ENCODE measurements at regions not wholly inside any gene's neighbourhood (a gene's known extent, or its start where the extent isn't known, plus 50 kb on each side); places are given as distances from the start of the nearest gene placed in this dataset.
A peak's percentile ranks its signal among the peaks of the same experiment; 100 is the strongest.
"Not testable (repeated sequence)": the region's sequence is repeated elsewhere in the genome, so short reads cannot be mapped to it uniquely, and the experiment has no call there.

- no peak overlapping the region for H3K4me3 ChIP-seq (ENCODE audit: control insufficient read depth, low read depth, low read length)
- TF ChIP-seq CTCF (IDR thresholded peaks at IDR 0.05; ENCODE audit: control insufficient read depth, insufficient read depth, low read depth, low read length, missing control alignments) = no peak
- DNase-seq (ENCODE audit: low read depth) = peak; percentile 72
Observed at GRCh38 chrX:22800360-22800759, 199.4 kb upstream of the DDX53 start.

DNA sequence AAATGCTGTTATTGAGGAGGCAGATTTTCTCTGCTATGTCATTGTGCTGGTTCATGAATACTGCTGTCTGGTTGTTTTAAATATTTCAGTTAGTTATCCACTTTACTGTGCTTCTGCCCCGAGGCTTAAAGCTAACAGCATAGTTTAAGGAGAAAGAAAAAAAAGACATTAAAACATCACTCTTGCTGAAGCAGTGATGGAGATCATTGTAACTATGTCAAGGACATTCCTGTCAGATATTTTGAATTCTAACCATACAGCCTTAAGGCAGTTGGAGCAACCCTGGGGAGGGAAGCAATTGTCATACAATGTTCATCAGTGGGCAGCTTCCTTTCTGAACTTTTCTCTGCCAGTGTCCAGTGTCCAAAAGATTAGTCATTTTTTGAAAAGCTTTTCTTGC lies 199.0 kb upstream of the DDX53 start:
- no peak overlapping the region for H3K4me3 ChIP-seq (ENCODE audit: control insufficient read depth, low read depth, low read length)
- no peak for TF ChIP-seq CTCF (IDR thresholded peaks at IDR 0.05; ENCODE audit: control insufficient read depth, insufficient read depth, low read depth, low read length, missing control alignments)
- DNase-seq (ENCODE audit: low read depth) = no peak

- no peak for TF ChIP-seq CTCF (IDR thresholded peaks at IDR 0.05; ENCODE audit: control insufficient read depth, insufficient read depth, low read depth, low read length, missing control alignments)
- no peak for DNase-seq (ENCODE audit: low read depth)
- no peak overlapping the region for H3K4me3 ChIP-seq (ENCODE audit: control insufficient read depth, low read depth, low read length)
Observed at GRCh38 chrX:22803353-22803752, 196.4 kb upstream of the DDX53 start.

DNA sequence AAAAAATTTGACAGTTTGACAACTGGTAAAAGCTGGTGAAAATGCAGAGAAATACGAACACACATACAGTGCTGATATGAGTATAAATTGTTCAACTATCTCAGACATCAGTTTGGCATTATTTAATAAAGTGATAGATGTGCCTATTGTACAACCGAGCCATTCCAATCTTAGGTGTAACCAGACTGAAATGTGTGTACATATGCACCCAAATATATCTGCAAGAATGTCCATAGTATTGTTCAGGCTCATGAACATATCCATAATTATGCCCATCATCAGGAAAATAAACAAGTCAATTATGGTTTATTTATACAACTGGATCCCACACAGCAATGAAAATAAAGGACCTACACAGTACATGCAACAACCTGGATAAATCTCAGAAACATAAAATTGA lies 188.9 kb upstream of the DDX53 start:
- no peak for DNase-seq (ENCODE audit: low read depth)
- no peak overlapping the region for H3K4me3 ChIP-seq (ENCODE audit: control insufficient read depth, low read depth, low read length)
- no peak for TF ChIP-seq CTCF (IDR thresholded peaks at IDR 0.05; ENCODE audit: control insufficient read depth, insufficient read depth, low read depth, low read length, missing control alignments)

DNA sequence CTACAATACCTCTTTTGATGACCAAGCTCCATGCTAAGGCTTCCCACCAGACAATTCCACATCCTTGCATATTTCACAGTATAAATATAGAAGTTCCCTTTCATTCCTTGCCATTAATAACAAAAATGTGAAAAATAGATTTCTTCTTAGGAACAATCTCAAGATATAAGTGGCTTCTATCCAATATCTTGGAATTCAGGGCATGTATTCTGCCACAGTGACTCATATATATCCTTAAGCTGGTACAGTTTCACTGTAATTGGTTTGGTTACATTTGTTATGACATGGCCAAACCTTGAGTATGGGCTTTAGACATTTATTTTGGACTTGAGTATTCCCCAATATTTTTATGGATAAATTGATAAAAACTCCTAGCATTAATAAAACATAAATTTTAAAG lies 181.7 kb upstream of the DDX53 start:
- TF ChIP-seq CTCF (IDR thresholded peaks at IDR 0.05; ENCODE audit: control insufficient read depth, insufficient read depth, low read depth, low read length, missing control alignments) = no peak
- no peak overlapping the region for H3K4me3 ChIP-seq (ENCODE audit: control insufficient read depth, low read depth, low read length)
- DNase-seq (ENCODE audit: low read depth) = no peak

DNA sequence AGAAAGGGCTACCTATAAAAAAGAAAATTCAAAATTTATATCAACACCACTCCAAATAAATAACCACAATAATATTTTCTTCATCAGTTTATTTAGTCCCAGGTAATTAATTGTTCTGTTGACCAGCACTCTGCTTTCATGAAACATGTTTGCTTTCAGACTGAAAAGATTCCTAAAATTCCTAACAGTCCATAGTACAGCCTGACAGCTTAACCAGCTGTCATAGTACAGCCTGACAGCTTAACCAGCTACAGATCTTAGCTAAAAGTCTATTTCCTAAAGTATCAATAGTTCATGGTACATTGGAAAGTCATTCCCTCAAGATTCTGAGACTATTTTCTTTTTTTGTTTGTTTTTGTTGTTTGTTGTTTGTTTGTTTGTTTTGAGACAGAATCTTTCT lies 144.1 kb upstream of the DDX53 start:
- no peak for TF ChIP-seq CTCF (IDR thresholded peaks at IDR 0.05; ENCODE audit: control insufficient read depth, insufficient read depth, low read depth, low read length, missing control alignments)
- no peak overlapping the region for H3K4me3 ChIP-seq (ENCODE audit: control insufficient read depth, low read depth, low read length)
- no peak for DNase-seq (ENCODE audit: low read depth)

GRCh38 chrX:22859642-22860041 lies 140.1 kb upstream of the DDX53 start:
- H3K4me3 ChIP-seq (ENCODE audit: control insufficient read depth, low read depth, low read length) = no peak overlapping the region
- TF ChIP-seq CTCF (IDR thresholded peaks at IDR 0.05; ENCODE audit: control insufficient read depth, insufficient read depth, low read depth, low read length, missing control alignments) = no peak

GRCh38 chrX:22866801-22867200 lies 133.0 kb upstream of the DDX53 start:
- not testable (repeated sequence) for DNase-seq (ENCODE audit: low read depth); H3K4me3 ChIP-seq (ENCODE audit: control insufficient read depth, low read depth, low read length)

More at GRCh38 chrX:22859642-22860041, 140.1 kb upstream of the DDX53 start:
- no peak for DNase-seq (ENCODE audit: low read depth)
